ENCODE measurements at regions not wholly inside any gene's neighbourhood (a gene's known extent, or its start where the extent isn't known, plus 50 kb on each side); places are given as distances from the start of the nearest gene placed in this dataset.
"Not testable (repeated sequence)": the region's sequence is repeated elsewhere in the genome, so short reads cannot be mapped to it uniquely, and the experiment has no call there.

- Histone ChIP-seq H3K4me3 (no peak overlapping the region), H3K36me3 (no peaks in the 10 kb centered on the region), H3K27me3 (peaks cover 0 to 13% of the 10 kb centered on the region in 2 donors), H3K27ac (no peak overlapping the region), H3K9me3 (no peaks in the 10 kb centered on the region), H3K4me1 (no peaks in the 10 kb centered on the region)
- DNase-seq, result no peak
- intact Hi-C loops (cut with DNase I; ENCODE audit: low total_unique reads), result no loop called here
- no peak for TF ChIP-seq CTCF (IDR thresholded peaks at IDR 0.05)
- no peak for TF ChIP-seq POLR2A (IDR thresholded peaks at IDR 0.05)
Measured at GRCh38 chr7:1301054-1301881, 68.6 kb downstream of the UNCX start.

GRCh38 chr7:1301882-1302251 lies 69.2 kb downstream of the UNCX start:
- H3K27ac ChIP-seq, result no peak overlapping the region
- peaks cover 0 to 9% of the 10 kb centered on the region in 2 donors for H3K27me3 ChIP-seq
- no peak overlapping the region for H3K4me3 ChIP-seq
- TF ChIP-seq CTCF (IDR thresholded peaks at IDR 0.05) (no peak), POLR2A (IDR thresholded peaks at IDR 0.05) (no peak)
- no peak for DNase-seq
- H3K9me3 ChIP-seq, result no peaks in the 10 kb centered on the region
- intact Hi-C loops (cut with DNase I; ENCODE audit: low total_unique reads), result no loop called here
- no peaks in the 10 kb centered on the region for H3K36me3 ChIP-seq
- no peaks in the 10 kb centered on the region for H3K4me1 ChIP-seq

DNA sequence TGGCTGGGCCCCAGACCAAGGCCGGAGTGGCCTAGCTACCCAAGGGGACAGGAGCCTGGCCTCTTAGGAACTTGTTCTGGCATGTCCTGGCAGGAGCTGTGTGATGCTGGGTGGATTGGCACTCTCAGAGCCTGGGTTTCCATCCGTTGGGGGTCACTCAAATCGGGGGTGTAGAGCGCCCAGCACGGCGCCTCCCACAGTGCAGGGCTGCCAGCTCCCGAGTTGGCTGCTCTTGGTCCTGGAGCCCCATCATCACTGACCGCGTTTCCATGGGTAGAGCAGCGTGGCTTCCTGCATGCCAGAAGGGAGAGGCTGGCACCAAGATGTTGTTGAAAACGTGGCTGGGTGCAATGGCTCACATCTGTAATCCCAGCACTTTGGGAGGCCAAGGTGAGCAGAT lies 70.3 kb downstream of the UNCX start:
- DNase-seq, result no peak
- Histone ChIP-seq H3K36me3 (no peaks in the 10 kb centered on the region), H3K4me1 (no peaks in the 10 kb centered on the region), H3K9me3 (no peaks in the 10 kb centered on the region), H3K27me3 (no peaks in the 10 kb centered on the region), H3K4me3 (no peak overlapping the region), H3K27ac (no peak overlapping the region)
- TF ChIP-seq CTCF (IDR thresholded peaks at IDR 0.05), result no peak
- no peak for TF ChIP-seq POLR2A (IDR thresholded peaks at IDR 0.05)
- intact Hi-C loops (cut with DNase I; ENCODE audit: low total_unique reads), result no loop called here

- H3K36me3 ChIP-seq; H3K4me3 ChIP-seq; intact Hi-C loops (cut with DNase I; ENCODE audit: low total_unique reads); H3K27ac ChIP-seq; H3K27me3 ChIP-seq; DNase-seq; H3K9me3 ChIP-seq; H3K4me1 ChIP-seq: not testable (repeated sequence)
Measured at GRCh38 chr7:1304011-1304410, 71.3 kb downstream of the UNCX start.

DNA sequence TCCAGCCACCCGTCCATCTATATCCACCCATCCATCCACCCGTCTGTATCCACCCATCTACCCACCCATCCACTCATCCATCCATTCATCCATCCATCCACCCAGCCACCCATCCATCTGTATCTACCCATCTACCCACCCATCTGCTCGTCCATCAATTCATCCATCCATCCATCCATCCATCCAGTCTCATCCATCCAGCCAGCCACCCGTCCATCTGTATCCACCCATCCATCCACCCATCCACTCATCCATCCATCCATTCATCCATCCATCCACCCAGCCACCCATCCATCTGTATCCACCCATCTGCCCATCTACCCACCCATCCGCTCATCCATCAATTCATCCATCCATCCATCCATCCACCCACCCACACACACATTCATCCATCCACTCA lies 73.2 kb downstream of the UNCX start:
- DNase-seq, result no peak
- H3K4me1 ChIP-seq, result no peaks in the 10 kb centered on the region
- H3K9me3 ChIP-seq, result no peaks in the 10 kb centered on the region
- no peak overlapping the region for H3K27ac ChIP-seq
- TF ChIP-seq CTCF (IDR thresholded peaks at IDR 0.05) (no peak), POLR2A (IDR thresholded peaks at IDR 0.05) (no peak)
- H3K27me3 ChIP-seq, result no peaks in the 10 kb centered on the region
- no peaks in the 10 kb centered on the region for H3K36me3 ChIP-seq
- intact Hi-C loops (cut with DNase I; ENCODE audit: low total_unique reads), result no loop called here
- H3K4me3 ChIP-seq, result no peak overlapping the region

All from uterus (tissue), 3 donors.